ENCODE measurements at regions not wholly inside any gene's neighbourhood (a gene's known extent, or its start where the extent isn't known, plus 50 kb on each side); places are given as distances from the start of the nearest gene placed in this dataset.

- TF ChIP-seq, protein P1, sequence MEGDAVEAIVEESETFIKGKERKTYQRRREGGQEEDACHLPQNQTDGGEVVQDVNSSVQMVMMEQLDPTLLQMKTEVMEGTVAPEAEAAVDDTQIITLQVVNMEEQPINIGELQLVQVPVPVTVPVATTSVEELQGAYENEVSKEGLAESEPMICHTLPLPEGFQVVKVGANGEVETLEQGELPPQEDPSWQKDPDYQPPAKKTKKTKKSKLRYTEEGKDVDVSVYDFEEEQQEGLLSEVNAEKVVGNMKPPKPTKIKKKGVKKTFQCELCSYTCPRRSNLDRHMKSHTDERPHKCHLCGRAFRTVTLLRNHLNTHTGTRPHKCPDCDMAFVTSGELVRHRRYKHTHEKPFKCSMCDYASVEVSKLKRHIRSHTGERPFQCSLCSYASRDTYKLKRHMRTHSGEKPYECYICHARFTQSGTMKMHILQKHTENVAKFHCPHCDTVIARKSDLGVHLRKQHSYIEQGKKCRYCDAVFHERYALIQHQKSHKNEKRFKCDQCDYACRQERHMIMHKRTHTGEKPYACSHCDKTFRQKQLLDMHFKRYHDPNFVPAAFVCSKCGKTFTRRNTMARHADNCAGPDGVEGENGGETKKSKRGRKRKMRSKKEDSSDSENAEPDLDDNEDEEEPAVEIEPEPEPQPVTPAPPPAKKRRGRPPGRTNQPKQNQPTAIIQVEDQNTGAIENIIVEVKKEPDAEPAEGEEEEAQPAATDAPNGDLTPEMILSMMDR (IDR thresholded peaks at IDR 0.05): no peak
- no peak for TF ChIP-seq POLR2A (IDR thresholded peaks at IDR 0.05)
Measured at GRCh38 chr2:7189106-7189505, 271.9 kb downstream of the RNF144A start.
